Gastroesophageal sphincter (tissue), 4 donors: ENCODE measurements at regions not wholly inside any gene's neighbourhood (a gene's known extent, or its start where the extent isn't known, plus 50 kb on each side); places are given as distances from the start of the nearest gene placed in this dataset.

ENCODE experiments used
- ATAC-seq: fragments of 150-250 bp; one replicate; pipeline ENCODE4 v1.9.1; 2016; ENCODE audit warnings: mild to moderate bottlenecking, moderate library complexity
- H3K27ac ChIP-seq, 4 donors: fragments of 200-600 bp; sonication (generic) in 3 of 4; 1 replicate in 3 of 4; 2 replicates in 1 of 4; pipeline ENCODE4 v1.5.1; 2016 to 2019
- H3K27me3 ChIP-seq: fragments of 200-600 bp; sonication (generic); one replicate; pipeline ENCODE4 v1.5.1; 2019
- H3K36me3 ChIP-seq, 2 donors: fragments of 200-600 bp; sonication (generic); one replicate each; pipeline ENCODE4 v1.5.1; 2019; ENCODE audit warnings: control low read depth in 1 of 2
- H3K4me1 ChIP-seq, 3 donors: fragments of 200-600 bp; sonication (generic); 1 replicate in 2 of 3; 2 replicates in 1 of 3; pipeline ENCODE4 v1.5.1; 2016 to 2019; ENCODE audit warnings: control low read depth in 2 of 3
- H3K4me3 ChIP-seq, 2 donors: fragments of 200-600 bp; sonication (generic); one replicate each; pipeline ENCODE4 v1.5.1; 2019; ENCODE audit warnings: mild to moderate bottlenecking in 1 of 2, moderate library complexity in 1 of 2
- H3K9me3 ChIP-seq, 3 donors: fragments of 200-600 bp; sonication (generic); one replicate each; pipeline ENCODE4 v1.5.1; 2017 to 2019; ENCODE audit warnings: control low read depth in 2 of 3
- EP300 ChIP-seq: sonication (generic); formaldehyde crosslinking; IDR thresholded peaks from one replicate; pipeline ENCODE4 v1.6.1; 2017; ENCODE audit warnings: antibody characterized with exemption, mild to moderate bottlenecking
- POLR2A ChIP-seq, 2 donors: fragments of 450-650 bp; IDR thresholded peaks; one replicate each; pipeline ENCODE4 v1.6.1; 2017; ENCODE audit warnings: antibody characterized with exemption in 2 of 2, mild to moderate bottlenecking in 2 of 2, moderate library complexity in 1 of 2
- POLR2AphosphoS5 ChIP-seq: sonication (generic); formaldehyde crosslinking; IDR thresholded peaks from one replicate; pipeline ENCODE4 v1.6.1; 2017; ENCODE audit warnings: antibody characterized with exemption
- WGBS, 2 donors: methylation state at CpG; one replicate each; pipeline ENCODE4 v1.1.5; 2018; ENCODE audit warnings: low coverage in 1 of 2; 5-methylcytosine and 5-hydroxymethylcytosine counted together
- TF ChIP-seq, protein P1 (sequence below), 4 experiments: fragments of 200-600 bp in 2 of 4; fragments of 450-650 bp in 2 of 4; sonication (generic) in 1 of 4; IDR thresholded peaks; one replicate each; pipeline ENCODE4 v1.5.1; 2017 to 2019; ENCODE audit warnings: antibody characterized with exemption in 4 of 4, mild to moderate bottlenecking in 2 of 4, moderate library complexity in 2 of 4

DNA sequence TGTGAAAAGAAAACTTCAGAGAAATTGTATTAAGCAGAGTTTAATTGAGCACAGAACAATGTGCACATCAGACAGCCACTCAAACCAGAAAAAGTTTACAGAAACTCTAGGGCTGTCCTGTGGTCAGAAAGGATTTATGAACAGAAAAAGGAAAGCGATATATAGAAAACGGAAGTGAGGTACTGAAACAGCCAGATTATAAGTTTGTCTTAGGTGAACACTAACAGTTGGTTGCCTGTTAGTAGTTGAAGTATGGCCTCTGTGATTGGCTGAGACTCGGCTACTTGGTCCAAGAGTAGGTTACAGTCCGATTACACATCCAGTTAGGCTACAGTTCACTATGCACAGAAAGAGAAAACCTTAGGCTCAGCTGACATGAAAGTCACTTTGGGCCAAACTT lies 1232.5 kb upstream of the RAG2 start:
- no peaks in the 10 kb centered on the region for H3K27me3 ChIP-seq
- WGBS, 2 donors: 75 to 91% methylated on average over 4 of the region's 4 CpGs
- H3K4me1 ChIP-seq: no peaks in the 10 kb centered on the region
- H3K27ac ChIP-seq: no peak overlapping the region
- no peak for TF ChIP-seq EP300
- no peak for TF ChIP-seq POLR2AphosphoS5
- TF ChIP-seq POLR2A (IDR thresholded peaks at IDR 0.05): no peak
- TF ChIP-seq, protein P1, sequence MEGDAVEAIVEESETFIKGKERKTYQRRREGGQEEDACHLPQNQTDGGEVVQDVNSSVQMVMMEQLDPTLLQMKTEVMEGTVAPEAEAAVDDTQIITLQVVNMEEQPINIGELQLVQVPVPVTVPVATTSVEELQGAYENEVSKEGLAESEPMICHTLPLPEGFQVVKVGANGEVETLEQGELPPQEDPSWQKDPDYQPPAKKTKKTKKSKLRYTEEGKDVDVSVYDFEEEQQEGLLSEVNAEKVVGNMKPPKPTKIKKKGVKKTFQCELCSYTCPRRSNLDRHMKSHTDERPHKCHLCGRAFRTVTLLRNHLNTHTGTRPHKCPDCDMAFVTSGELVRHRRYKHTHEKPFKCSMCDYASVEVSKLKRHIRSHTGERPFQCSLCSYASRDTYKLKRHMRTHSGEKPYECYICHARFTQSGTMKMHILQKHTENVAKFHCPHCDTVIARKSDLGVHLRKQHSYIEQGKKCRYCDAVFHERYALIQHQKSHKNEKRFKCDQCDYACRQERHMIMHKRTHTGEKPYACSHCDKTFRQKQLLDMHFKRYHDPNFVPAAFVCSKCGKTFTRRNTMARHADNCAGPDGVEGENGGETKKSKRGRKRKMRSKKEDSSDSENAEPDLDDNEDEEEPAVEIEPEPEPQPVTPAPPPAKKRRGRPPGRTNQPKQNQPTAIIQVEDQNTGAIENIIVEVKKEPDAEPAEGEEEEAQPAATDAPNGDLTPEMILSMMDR (IDR thresholded peaks at IDR 0.05): no peak
- no peak overlapping the region for H3K4me3 ChIP-seq
- H3K36me3 ChIP-seq: no peaks in the 10 kb centered on the region
- ATAC-seq: no peak
- H3K9me3 ChIP-seq: no peaks in the 10 kb centered on the region

DNA sequence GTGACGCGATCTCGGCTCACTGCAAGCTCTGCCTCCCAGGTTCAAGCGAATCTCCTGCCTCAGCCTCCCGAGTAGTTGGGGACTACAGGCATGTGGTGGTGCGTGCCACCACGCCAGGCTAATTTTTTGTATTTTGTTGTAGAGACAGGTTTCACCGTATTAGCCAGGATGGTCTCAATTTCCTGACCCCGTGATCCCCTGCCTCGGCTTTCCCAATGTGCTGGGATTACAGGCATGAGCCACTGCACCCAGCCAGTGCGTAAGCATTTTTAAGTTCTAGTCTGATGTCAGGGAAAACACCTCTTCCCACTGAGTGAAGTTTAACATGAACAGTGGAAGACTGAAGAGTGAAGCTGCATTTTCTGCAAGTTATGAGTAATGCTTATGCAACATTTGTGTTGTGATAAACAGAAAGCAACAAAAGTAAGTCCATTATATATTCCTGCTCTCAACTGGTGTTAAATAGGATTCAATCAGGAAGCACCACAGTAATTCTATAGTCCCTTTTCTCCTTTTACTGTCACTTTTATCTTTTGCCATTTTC lies 1219.8 kb upstream of the RAG2 start:
- no peak overlapping the region for H3K4me3 ChIP-seq
- ATAC-seq: no peak
- H3K9me3 ChIP-seq: no peaks in the 10 kb centered on the region
- TF ChIP-seq, protein P1 (IDR thresholded peaks at IDR 0.05): no peak
- TF ChIP-seq EP300 (no peak), POLR2A (IDR thresholded peaks at IDR 0.05) (no peak), POLR2AphosphoS5 (no peak)
- no peak overlapping the region for H3K27ac ChIP-seq
- no peaks in the 10 kb centered on the region for H3K36me3 ChIP-seq
- WGBS, 2 donors: 90 to 100% methylated on average over 1 to 8 of the region's 11 CpGs
- H3K4me1 ChIP-seq: no peaks in the 10 kb centered on the region
- H3K27me3 ChIP-seq: no peaks in the 10 kb centered on the region

DNA sequence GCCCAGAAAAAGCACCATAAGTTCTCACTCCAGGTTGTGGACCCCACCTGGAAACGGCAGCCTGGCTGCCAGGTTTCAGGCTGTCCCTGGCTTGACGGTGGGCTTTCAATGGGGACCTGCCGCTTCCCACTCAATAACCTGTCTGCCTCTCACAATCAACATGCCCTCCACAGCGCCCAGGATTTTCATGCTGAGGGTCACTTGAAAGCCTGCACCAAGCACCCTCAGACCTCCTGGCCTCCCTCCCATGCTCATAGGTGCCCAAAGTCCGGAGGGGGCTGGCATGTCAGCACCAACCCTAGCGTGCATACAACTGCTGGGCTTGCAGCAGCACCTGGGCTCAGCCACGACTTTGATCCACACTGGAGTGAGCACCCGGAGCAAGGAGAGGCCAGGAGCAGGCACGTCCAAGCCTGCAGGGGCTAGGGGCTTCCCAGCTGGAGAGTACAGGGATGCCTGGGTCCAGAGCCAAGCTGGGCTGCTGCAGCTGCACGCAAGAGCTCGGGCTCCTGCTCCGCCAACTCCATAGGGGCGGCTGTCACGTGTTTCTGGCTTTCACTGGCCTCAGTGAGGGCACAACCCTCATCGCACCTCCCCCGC lies 1214.3 kb upstream of the RAG2 start:
- H3K27me3 ChIP-seq: no peaks in the 10 kb centered on the region
- H3K4me3 ChIP-seq: no peak overlapping the region
- H3K9me3 ChIP-seq: no peaks in the 10 kb centered on the region
- no peaks in the 10 kb centered on the region for H3K36me3 ChIP-seq
- TF ChIP-seq POLR2A (IDR thresholded peaks at IDR 0.05): no peak
- TF ChIP-seq, protein P1 (IDR thresholded peaks at IDR 0.05): no peak
- TF ChIP-seq POLR2AphosphoS5: no peak
- no peak for TF ChIP-seq EP300
- H3K27ac ChIP-seq: no peak overlapping the region
- ATAC-seq: no peak
- H3K4me1 ChIP-seq: no peaks in the 10 kb centered on the region
- no CpG with 5 or more reads among the region's 16 CpGs for WGBS, 2 donors

DNA sequence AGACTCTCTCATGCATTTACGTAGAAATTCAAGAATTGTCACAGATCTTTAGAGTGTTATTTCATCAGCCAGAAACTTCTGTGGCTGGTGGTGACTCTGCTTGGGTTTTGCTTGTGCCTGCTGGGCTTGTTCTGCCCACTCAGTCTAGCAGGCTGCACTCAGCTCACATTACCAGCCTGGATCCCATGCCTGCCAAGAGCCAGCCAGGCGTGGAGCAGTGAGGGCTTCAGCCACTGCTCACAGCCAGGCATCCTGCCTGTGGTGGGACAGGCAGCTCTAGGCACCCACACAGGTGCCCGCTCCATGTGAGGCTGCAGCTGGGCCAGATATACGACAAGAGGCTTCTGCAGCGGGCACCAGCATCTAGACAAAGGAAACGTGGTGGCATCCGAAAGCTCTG lies 1213.3 kb upstream of the RAG2 start:
- no peak for ATAC-seq
- TF ChIP-seq EP300 (no peak), POLR2AphosphoS5 (no peak), POLR2A (IDR thresholded peaks at IDR 0.05) (no peak)
- TF ChIP-seq, protein P1 (IDR thresholded peaks at IDR 0.05): no peak
- H3K36me3 ChIP-seq: no peaks in the 10 kb centered on the region
- no peak overlapping the region for H3K4me3 ChIP-seq
- no peaks in the 10 kb centered on the region for H3K27me3 ChIP-seq
- whole genome bisulfite sequencing, 2 donors: 95 to 100% methylated on average over 1 of the region's 7 CpGs
- no peak overlapping the region for H3K27ac ChIP-seq
- H3K9me3 ChIP-seq: no peaks in the 10 kb centered on the region
- H3K4me1 ChIP-seq: no peaks in the 10 kb centered on the region

DNA sequence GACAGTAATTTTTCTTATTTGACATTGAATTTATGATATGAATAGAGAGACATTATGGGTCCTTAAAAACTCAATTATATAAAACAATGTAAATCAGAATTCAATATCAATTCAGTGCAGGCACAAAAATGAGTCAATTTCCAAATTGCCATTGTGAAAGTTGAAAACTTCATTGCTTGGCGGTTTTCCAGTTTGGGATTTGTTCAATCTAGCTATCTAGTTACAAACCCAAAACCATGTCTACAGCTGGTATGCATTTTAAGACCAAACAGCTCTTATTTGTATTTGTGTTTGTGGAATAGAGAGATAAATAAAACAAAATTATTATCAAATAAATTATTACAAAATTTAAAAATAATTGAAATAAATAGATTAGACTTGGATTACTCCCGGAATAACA lies 1206.6 kb upstream of the RAG2 start:
- WGBS, 2 donors: 89 to 100% methylated on average over 2 of the region's 2 CpGs
- TF ChIP-seq, protein P1 (IDR thresholded peaks at IDR 0.05): no peak
- TF ChIP-seq POLR2AphosphoS5 (no peak), POLR2A (IDR thresholded peaks at IDR 0.05) (no peak), EP300 (no peak)
- Histone ChIP-seq H3K4me1 (no peaks in the 10 kb centered on the region), H3K4me3 (no peak overlapping the region), H3K36me3 (no peaks in the 10 kb centered on the region), H3K9me3 (no peaks in the 10 kb centered on the region), H3K27me3 (no peaks in the 10 kb centered on the region), H3K27ac (no peak overlapping the region)
- no peak for ATAC-seq
